Stimulated activated CD4-positive, alpha-beta T cell treated with anti-CD3 and anti-CD28 coated beads, Interleukin-12 subunit alpha, Interleukin-12 subunit beta, amount 100 ng/mL, for 48 hours (primary cell): ENCODE measurements at regions not wholly inside any gene's neighbourhood (a gene's known extent, or its start where the extent isn't known, plus 50 kb on each side); places are given as distances from the start of the nearest gene placed in this dataset.

Source experiments
- DNase-seq, 3 donors: peaks; one replicate each; pipeline ENCODE4 v3.0.0-alpha.2; 2020; ENCODE audit warnings: low read depth in 2 of 3, low spot score in 1 of 3

DNA sequence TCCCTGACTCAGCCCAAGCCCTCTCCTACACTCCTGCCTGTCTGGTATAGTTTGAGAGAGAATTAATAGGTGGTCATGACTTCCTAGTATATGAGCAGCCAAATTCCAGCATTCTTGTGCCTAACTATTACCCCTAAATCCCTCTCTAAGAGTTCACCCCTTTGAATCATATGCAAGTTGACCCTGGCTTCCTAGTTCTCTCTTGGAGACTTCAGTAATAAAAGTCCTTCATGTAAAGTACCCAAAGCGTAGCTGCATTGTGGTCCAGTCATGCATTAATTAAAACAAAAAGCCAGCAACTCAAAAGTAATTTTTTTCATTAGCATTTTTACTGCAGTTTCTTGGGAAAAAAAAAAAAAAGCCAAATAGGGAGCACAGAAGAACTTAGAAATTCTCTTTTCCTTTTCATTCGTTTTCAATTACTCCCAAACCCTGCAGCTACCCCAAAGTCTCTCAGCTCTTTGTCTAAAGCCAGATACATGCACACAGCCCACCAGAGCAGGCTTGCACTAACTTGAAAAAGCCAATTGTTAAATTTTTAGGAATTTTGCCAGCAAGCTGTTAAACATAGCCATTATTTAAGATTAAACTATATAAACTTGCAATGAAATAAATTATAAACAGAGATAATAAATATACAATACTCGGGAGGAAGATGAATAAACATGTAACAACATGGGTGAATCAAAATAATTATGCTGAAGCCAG is 50.1 kb upstream of the STT3B start:
- DNase-seq, result no peak
